ENCODE measurements at regions not wholly inside any gene's neighbourhood (a gene's known extent, or its start where the extent isn't known, plus 50 kb on each side); places are given as distances from the start of the nearest gene placed in this dataset.

DNA sequence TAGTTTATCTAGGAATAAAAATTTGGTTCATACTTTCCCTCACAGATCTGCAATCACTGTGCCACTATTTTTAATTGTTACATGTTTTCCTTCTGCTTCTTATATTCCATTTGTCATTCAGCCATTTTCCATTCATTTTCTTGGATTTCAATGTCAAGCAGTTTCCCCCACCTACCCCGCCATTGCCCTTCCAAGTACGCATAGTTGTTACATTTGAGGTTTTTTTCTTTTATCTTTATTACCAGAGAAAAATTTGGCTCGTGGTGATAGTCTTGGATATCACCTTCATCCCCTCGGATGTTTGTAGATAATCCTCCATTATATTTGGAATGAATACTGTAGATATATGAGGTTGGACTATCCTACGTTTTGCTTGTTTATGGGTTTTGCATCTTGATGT, 159.7 kb downstream of the CRPPA start:
- no peak overlapping the region for H2BK120ac ChIP-seq (ENCODE audit: low read depth, low read length)
- no peak overlapping the region for H3K4me2 ChIP-seq (ENCODE audit: low read depth, low read length)
- no peak for DNase-seq
- H4K20me1 ChIP-seq (ENCODE audit: insufficient read depth, low read length), result no peaks in the 10 kb centered on the region
- no peak overlapping the region for H2BK20ac ChIP-seq (ENCODE audit: low read depth, low read length)
- no peak for ATAC-seq (ENCODE audit: low read depth)
- no peak overlapping the region for H2AFZ ChIP-seq (replicated peaks; ENCODE audit: low read length, poor library complexity)
- H3K36me3 ChIP-seq (ENCODE audit: control insufficient read depth, insufficient read depth, low read length), result no peaks in the 10 kb centered on the region
- H3K18ac ChIP-seq (ENCODE audit: low read depth, low read length), result no peak overlapping the region
- H3K27ac ChIP-seq (ENCODE audit: insufficient read depth, low read length), result no peak overlapping the region
- no peaks in the 10 kb centered on the region for H3K9me1 ChIP-seq (ENCODE audit: insufficient read depth, low read length)
- no peak overlapping the region for H3K56ac ChIP-seq (ENCODE audit: extremely low read depth, insufficient read depth, low read length)
- H2BK5ac ChIP-seq (ENCODE audit: low read depth, low read length, poor library complexity, severe bottlenecking), result no peak overlapping the region
- no peak overlapping the region for H2BK15ac ChIP-seq (ENCODE audit: low read depth, low read length)
- H3K4me3 ChIP-seq (ENCODE audit: insufficient read depth, low read depth, low read length), result no peak overlapping the region
- no peak overlapping the region for H4K8ac ChIP-seq (ENCODE audit: low read depth in 2 of 2, low read length in 2 of 2)
- H3K79me1 ChIP-seq (ENCODE audit: low read depth in 1 of 2, low read length in 2 of 2), result no peaks in the 10 kb centered on the region
- no peak overlapping the region for H3K23ac ChIP-seq (ENCODE audit: low read depth, low read length)
- in situ Hi-C loops (cut with MboI; ENCODE audit: low sequenced_read_pairs), result no loop called here
- H3K9me3 ChIP-seq (ENCODE audit: control insufficient read depth, insufficient read depth, low read length), result no peaks in the 10 kb centered on the region
- no peak overlapping the region for H2AK9ac ChIP-seq (replicated peaks; ENCODE audit: low read depth, low read length, poor library complexity)
- H4K5ac ChIP-seq (ENCODE audit: low read depth, low read length), result no peak overlapping the region
- H2AK5ac ChIP-seq (ENCODE audit: low read depth, low read length), result no peak overlapping the region
- no peak overlapping the region for H3K9ac ChIP-seq (ENCODE audit: low read depth, low read length)
- TF ChIP-seq MAZ (IDR thresholded peaks at IDR 0.05; ENCODE audit: borderline replicate concordance, low read depth, low read length) (no peak), RFX5 (IDR thresholded peaks at IDR 0.05; ENCODE audit: low read depth, low read length) (no peak), RAD21 (IDR thresholded peaks at IDR 0.05; ENCODE audit: low read length) (no peak), CHD1 (IDR thresholded peaks at IDR 0.05; ENCODE audit: low read depth, low read length) (no peak), RCOR1 (IDR thresholded peaks at IDR 0.05; ENCODE audit: insufficient replicate concordance, low read length) (no peak), BHLHE40 (IDR thresholded peaks at IDR 0.05; ENCODE audit: low read depth, low read length) (no peak), SMC3 (IDR thresholded peaks at IDR 0.05; ENCODE audit: low read depth, low read length) (no peak), FOS (IDR thresholded peaks at IDR 0.05; ENCODE audit: low read depth, low read length) (no peak), USF2 (IDR thresholded peaks at IDR 0.05; ENCODE audit: low read depth, low read length) (no peak)
- TF ChIP-seq, protein P1, sequence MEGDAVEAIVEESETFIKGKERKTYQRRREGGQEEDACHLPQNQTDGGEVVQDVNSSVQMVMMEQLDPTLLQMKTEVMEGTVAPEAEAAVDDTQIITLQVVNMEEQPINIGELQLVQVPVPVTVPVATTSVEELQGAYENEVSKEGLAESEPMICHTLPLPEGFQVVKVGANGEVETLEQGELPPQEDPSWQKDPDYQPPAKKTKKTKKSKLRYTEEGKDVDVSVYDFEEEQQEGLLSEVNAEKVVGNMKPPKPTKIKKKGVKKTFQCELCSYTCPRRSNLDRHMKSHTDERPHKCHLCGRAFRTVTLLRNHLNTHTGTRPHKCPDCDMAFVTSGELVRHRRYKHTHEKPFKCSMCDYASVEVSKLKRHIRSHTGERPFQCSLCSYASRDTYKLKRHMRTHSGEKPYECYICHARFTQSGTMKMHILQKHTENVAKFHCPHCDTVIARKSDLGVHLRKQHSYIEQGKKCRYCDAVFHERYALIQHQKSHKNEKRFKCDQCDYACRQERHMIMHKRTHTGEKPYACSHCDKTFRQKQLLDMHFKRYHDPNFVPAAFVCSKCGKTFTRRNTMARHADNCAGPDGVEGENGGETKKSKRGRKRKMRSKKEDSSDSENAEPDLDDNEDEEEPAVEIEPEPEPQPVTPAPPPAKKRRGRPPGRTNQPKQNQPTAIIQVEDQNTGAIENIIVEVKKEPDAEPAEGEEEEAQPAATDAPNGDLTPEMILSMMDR (conservative IDR thresholded peaks at IDR 0.05; ENCODE audit: low read depth, low read length), result no peak
- TF ChIP-seq, protein P2, sequence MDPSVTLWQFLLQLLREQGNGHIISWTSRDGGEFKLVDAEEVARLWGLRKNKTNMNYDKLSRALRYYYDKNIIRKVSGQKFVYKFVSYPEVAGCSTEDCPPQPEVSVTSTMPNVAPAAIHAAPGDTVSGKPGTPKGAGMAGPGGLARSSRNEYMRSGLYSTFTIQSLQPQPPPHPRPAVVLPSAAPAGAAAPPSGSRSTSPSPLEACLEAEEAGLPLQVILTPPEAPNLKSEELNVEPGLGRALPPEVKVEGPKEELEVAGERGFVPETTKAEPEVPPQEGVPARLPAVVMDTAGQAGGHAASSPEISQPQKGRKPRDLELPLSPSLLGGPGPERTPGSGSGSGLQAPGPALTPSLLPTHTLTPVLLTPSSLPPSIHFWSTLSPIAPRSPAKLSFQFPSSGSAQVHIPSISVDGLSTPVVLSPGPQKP (IDR thresholded peaks at IDR 0.05; ENCODE audit: borderline replicate concordance, low read depth, low read length), result no peak
- dilution Hi-C loops (cut with HindIII; ENCODE audit: low sequenced_read_pairs, unreplicated experiment), result no loop called here
- intact Hi-C loops (cut with micrococcal nuclease), result no loop called here
- no peak overlapping the region for H4K91ac ChIP-seq (ENCODE audit: insufficient read depth, low read depth, low read length)
- ChIA-PET POLR2A (ENCODE audit: unreplicated experiment) (no interaction called here), CTCF (no interaction called here)
- no TSS peak for BruUV-seq (replicated peaks)
- WGBS, 2 experiments (ENCODE audit: extremely low coverage in 2 of 2, insufficient read length in 1 of 2), result no CpG with 5 or more reads among the region's 5 CpGs
- H3K4ac ChIP-seq (ENCODE audit: low read depth, low read length), result no peak overlapping the region
- H3K14ac ChIP-seq (replicated peaks; ENCODE audit: low read depth, low read length), result no peak overlapping the region
- no peaks in the 10 kb centered on the region for H3K27me3 ChIP-seq (ENCODE audit: control insufficient read depth, insufficient read depth, low read length)
- no peaks in the 10 kb centered on the region for H3K4me1 ChIP-seq (ENCODE audit: control insufficient read depth, insufficient read depth, low read length)
